Activated CD4-positive, alpha-beta T cell treated with anti-CD3 and anti-CD28 coated beads, Interleukin-2, amount 50 U/mL, for 24 hours (primary cell): ENCODE measurements at regions not wholly inside any gene's neighbourhood (a gene's known extent, or its start where the extent isn't known, plus 50 kb on each side); places are given as distances from the start of the nearest gene placed in this dataset.
"Not testable (repeated sequence)": the region's sequence is repeated elsewhere in the genome, so short reads cannot be mapped to it uniquely, and the experiment has no call there.

ENCODE experiments used
- DNase-seq, 2 donors: peaks; one replicate each; pipeline ENCODE4 v3.0.0-alpha.2; 2020; ENCODE audit warnings: low read depth in 1 of 2, low spot score in 1 of 2

DNA sequence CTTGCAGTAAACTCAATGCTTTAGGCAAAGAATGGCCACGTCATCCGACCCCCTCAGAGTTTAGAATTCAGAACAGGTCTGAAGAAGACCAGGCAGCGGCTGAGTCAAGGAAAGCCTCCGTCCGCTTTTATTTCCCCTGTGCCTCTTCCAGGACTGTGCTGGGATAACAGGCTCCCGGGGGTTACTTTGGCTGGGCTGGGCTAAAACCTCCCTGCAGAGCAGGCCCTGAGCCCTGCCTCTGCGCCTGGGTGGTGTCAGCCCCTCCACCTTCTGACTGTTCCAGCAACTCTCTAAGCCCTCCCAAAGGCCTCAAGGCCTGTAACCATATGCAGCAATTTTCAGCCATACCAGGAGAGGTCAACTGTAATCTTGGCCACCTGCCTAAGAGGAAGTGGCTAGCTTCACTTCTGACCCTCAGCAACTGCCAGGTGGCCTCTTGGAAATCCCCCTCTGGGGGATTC lies 166.5 kb downstream of the RPIA start:
- no peak for DNase-seq

DNA sequence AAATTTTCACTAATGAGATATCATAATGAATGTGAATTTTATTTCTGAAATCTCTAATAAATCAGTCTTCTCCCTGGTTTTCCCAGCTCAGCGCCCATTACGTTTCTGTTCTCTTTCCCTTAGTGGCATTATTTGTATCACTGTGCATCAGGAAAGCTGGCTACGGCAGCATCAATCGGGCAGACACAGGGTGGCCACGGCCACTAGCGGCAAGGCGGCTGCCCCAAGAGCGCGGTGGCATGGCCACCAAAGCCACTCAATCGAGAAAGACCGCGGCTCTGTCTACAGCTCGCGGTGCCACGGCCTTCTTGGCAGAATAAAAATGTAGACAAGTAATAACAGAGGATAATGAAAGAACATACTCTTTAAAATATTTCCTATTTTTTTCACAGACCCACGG lies 168.0 kb downstream of the RPIA start:
- no peak for DNase-seq

DNA sequence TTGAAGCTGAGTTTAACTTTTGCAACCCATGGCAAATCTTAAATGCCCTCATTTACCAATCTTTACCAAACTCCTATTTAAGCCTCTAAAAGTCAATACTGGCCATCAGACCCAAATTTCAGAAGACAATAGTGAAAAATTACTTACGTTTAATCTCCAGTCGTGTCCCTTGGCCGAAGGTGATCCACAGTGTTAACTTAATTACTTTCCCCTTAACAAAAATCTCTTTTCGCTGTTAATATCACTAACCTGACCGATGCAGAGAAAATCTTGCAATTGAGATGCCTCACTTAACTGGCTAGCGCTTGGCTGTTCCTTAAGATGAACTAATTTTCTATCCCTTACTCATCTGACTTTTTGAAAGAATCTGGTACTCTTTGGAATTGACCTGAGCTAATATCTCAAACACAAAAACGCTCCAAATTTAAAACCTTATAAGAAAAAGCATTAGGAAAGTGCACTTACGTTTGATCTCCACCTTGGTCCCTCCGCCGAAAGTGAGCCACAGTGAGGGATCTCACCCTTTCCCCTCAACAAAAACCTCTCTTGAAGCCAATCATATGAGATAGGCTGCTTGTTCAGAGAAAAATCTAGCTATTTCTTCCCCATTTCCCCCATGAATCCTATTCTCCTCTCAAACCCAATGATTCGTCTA lies 169.1 kb downstream of the RPIA start:
- DNase-seq: no peak

DNA sequence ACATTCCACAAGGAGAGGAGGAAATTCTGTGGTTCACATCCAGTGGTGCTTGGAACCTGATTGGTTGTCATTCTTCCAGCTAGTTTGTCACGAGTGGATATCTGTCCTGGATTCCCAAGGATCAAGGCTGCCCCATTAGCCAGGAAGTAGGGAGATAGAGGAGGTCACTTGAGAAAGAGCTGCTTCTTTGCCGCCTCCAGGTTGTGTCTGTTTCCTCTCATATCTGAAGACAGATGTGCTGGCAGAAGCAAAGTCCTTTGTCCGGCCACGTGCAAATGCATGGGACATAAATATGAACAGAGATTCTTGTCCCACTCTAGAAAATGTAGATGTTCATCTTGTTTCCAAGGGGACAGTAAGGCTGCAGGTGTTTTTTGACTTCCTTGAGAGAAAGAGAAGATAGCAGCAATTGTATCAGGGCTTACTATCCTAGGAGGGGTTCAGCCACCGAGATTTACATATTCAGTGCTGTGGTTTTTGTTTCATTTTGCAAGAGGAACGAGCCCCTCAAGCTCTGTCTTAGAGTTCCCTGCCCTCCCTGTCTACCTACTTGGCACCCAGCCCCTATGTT lies 174.4 kb downstream of the RPIA start:
- no peak for DNase-seq

DNA sequence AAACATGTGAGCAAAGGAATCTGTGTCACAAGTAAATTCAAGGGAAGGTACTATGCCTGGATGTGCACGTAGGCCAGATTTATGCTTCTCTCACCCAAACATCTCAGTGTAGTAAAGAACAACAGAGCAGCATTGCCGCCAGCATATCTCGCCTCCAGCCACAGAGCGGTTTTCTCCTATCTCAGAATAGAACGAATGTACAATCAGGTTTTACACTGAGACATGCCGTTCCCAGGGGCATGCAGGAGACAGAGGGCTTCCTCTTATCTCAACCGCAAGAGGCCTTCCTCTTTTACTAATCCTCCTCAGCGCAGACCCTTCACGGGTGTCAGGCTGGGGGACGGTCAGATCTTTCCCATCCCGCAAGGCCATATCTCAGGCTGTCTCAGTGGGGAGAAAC lies 175.3 kb downstream of the RPIA start:
- DNase-seq: no peak

DNA sequence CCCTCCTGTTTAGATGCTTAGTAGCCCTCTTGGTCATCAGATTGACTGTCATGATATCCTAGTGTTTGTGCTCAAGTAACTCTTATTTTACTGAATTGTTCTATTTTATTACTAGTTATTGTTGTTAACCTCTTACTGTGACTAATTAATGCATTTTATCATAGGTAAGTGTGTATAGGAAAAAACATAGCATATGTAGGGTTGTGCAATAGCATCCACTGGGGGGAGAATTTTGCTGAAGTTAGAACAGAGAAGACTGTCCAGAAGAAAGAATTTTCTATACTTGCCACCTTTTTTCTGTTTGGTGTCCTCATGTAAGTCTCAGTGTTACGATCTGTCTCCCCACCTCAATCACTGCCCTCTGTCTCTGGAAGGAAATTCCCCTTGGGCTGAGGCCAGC lies 177.4 kb downstream of the RPIA start:
- DNase-seq: no peak

DNA sequence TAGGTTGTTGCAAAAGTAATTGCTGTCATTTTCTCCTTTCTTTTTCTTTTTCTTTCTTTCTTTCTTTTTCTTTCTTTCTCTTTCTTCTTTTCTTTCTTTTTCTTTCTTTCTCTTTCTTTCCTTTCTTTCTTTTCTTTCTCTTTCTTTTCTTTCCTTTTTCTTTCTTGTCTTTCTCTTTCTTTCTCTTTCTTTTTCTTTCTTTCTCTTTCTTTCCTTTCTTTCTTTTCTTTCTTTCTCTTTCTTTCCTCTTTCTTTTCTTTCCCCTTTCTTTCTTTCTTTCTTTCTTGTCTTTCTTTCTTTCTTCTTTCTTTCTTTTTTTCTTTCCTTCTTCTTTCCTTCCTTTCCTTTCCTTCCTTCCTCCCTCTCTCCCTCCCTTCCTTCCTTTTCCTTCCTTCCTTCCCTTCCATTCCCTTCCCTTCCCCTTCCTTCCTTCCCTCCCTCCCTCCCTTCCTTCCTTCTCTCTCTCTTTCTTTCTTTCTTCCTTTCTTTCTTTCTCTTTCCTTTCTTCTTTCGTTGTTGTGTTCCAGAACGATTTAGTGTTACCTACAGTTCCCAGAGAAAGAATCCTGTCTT lies 178.9 kb downstream of the RPIA start:
- DNase-seq: no peak

DNA sequence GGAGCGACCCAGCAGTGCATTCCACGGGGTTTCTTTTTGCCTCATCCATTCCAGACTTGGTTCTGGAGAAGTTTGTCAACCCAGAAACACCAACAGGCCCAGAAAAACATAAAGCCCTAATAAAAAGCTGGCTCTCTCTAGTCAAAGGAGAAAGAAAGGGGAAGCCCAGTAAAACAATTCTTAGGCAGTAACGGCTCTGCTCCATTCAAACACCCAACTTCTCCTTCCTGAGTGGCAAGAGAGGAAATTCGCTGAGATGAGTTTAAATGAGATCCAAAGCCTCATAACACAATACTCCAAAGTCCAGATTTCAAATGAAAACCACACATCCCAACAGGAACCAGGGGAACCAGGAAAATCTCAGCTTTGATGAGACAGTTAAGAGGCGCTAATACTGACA lies 179.9 kb downstream of the RPIA start:
- DNase-seq: no peak

DNA sequence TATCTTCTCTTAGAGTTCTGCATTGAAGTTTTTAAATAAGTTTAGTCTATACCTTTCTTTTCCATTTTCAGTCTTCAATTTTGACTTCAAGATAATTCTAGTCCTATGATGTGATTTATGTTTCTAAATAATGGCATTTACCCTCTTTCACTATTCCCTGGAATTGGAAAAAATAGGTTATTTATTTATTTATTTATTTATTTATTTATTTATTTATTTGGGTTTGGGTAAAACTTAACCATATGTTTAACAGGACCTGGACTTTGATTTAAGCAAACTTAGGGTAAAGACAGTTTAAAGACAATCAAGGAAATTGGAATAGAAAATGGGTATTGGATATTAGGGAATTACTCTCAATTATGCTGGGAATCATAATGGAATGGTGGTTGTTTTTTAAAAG lies 182.1 kb downstream of the RPIA start:
- DNase-seq: no peak

DNA sequence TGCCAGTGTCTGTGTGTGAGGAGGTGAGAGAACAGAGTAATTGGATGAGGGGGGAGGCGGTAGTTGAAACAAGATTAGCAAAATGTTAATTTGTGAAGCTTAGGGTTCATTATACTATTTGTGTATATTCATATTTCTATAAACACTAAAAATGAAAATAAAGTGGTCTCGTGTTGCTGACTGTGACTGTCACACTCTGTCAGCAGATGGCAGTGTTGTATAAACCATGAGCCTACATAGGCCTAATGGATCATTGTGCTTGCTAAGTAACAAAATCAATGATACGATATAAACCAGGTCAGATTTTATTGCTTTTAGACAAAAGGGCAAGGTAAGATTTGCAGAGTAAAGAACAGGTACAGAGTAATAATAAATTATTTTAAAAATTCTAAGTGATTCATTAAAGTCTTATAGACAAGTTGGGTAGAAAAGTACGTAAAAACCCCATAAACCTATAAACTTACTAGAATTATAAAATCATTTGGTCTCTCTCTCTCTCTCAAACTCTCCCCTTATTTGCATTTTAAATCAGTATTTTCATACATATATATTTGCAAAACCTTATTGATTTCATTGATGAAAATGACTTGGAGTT lies 182.7 kb downstream of the RPIA start:
- DNase-seq: peak in 1 of 2 donors; percentile 47

DNA sequence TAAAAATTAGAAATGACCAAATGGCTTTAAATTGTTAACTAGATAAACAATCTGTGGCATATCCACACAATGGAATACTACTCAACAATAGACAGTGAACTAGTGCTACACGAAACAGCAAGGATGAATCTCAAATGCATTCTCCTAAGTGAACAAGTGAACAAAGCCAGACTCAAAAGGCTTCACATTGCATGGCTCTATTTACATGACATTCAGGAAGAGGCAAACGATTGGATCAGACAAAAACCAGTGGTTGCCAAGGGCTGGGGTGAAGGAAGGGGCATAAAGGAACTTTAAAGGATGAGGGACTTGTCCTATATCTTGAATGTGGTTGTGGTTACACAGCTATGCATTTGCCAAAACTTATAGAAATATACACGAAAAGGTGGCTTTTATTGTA lies 184.3 kb downstream of the RPIA start:
- no peak for DNase-seq

DNA sequence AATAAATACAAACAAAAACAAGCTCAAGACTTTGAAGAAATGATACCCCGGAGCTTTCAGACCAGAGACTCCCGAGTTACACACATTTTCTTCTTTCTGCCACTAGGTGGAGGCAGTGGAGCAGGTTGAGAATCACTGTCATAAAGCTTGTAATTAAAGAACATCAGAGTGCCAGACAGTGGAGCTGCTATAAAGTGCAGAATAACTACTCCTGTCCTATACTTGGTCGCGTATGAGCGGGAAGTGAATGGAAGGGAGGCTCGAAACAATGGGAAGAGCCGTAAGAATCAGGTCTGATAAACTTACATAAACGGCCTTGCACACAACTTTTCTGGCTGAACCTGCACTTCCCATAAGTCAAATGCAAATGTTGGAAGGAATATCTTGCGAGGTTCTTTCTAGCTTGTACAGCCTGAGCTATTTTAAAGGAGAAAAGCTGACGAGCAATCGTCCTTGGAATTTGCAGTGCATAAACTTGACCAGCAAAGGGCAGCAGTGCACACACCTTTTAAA lies 189.0 kb downstream of the RPIA start:
- peak in 1 of 2 donors; percentile 21 for DNase-seq

DNA sequence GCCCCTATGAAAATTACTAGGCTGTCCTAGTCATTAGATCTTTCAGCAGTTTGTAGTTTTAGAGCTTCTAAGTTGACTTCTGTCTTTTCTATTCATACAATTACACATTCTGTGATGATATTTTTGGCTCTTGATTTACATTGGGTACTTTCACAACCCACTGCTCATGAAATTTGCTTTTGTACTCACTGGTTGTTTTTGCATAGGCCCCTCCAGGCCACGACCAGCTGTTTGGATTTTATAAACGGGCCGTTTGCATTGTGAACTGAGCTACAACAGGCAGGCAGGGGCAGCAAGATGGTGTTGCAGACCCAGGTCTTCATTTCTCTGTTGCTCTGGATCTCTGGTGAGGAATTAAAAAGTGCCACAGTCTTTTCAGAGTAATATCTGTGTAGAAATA lies 193.8 kb downstream of the RPIA start:
- no peak for DNase-seq

DNA sequence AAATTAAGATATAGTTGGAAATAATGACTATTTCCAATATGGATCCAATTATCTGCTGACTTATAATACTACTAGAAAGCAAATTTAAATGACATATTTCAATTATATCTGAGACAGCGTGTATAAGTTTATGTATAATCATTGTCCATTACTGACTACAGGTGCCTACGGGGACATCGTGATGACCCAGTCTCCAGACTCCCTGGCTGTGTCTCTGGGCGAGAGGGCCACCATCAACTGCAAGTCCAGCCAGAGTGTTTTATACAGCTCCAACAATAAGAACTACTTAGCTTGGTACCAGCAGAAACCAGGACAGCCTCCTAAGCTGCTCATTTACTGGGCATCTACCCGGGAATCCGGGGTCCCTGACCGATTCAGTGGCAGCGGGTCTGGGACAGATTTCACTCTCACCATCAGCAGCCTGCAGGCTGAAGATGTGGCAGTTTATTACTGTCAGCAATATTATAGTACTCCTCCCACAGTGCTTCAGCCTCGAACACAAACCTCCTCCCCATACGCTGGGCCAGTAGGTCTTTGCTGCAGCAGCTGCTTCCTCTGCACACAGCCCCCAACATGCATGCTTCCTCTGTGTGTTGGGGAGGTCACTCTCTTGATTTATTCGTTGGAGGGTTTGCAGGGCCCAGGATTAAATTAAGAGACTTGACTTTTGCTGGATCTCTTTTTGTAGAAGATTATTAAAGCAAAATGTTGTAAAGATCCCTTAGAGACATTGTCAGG lies 194.4 kb downstream of the RPIA start:
- DNase-seq: no peak

DNA sequence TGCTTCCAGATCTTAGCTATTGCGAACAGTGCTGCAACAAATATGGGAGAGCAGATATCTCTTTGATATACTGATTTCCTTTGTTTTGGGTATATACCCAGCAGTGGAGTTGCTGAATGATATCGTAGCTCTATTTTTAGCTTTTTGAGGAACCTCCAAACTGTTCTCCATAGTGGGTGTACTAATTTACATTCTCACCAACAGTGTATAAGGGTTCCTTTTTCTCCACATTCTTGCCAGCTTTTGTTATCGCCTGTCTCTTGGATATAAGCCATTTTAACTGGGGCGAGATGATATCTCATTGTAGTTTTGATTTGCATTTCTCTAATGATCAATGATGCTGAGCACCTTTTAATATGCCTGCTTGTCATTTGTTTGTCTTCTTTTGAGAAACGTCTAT lies 196.0 kb downstream of the RPIA start:
- DNase-seq: not testable (repeated sequence)

DNA sequence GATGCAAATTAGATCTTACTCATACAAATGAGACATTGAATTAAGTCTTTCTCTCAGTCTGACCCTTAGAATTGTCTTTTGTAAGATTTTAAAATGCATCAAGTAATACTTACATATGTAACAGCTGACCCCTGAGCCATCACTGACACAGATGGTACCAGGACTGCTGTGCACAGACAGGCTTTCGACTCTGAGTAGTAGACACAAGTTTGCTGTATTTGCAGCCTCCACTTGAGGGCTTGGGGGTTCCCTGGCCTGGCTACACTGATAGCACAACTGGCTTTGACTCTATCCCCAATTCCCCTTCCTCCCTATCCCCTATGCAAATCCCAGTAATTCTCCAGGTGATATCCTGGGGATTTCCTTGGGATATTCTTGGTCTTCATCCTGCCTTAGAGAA lies 200.7 kb downstream of the RPIA start:
- DNase-seq: no peak

DNA sequence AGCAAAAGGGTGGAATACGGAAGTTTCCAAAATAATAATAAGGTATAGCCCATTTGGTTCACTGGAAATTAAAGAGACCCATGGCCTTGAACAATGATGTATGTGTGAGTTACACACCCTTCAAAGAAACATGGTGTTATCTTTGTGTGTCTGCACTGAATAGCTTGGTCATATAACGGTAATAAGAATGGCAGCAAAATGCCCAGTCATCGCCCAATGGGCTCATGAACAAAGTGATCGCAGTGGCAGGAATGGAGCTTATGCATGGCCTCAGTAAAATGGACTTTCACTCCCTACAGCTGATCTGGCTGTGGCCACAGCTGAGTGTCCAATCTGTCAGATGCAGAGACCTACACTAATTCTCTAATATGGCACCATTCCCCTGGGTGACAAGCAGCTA lies 201.3 kb downstream of the RPIA start:
- DNase-seq: no peak

DNA sequence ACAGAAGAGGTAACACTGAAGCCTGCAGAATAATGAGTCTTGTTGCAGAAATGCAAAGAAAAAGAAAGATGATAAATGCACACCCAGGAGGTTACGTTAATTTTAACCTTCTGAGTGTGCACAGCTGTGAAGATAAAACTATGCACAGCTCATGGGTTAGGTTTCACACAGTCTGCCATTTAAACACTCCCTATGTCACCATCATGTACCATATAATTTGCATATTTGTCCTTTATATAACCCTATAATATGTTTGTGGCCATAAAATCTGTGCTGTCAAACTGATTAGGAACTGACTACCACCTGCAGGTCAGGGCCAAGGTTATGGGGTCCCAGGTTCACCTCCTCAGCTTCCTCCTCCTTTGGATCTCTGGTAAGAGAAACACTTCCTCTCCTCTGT lies 205.5 kb downstream of the RPIA start:
- no peak for DNase-seq

DNA sequence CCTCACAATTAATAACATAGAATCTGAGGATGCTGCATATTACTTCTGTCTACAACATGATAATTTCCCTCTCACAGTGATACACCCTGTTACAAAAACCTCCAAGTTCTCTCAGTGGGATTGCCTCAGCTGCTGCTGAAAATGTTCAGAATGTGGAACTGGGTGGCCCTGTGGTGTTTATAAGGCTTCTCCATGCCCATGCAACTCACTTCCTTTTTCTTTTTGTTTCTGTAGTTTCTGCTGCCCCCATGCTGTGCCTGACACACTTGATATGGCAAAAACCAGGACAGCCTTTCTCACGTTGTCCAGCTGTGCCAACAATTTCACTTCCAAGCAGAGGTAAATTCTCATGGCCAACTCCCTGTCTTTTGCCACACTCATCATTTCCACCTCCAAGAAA lies 206.2 kb downstream of the RPIA start:
- no peak for DNase-seq

DNA sequence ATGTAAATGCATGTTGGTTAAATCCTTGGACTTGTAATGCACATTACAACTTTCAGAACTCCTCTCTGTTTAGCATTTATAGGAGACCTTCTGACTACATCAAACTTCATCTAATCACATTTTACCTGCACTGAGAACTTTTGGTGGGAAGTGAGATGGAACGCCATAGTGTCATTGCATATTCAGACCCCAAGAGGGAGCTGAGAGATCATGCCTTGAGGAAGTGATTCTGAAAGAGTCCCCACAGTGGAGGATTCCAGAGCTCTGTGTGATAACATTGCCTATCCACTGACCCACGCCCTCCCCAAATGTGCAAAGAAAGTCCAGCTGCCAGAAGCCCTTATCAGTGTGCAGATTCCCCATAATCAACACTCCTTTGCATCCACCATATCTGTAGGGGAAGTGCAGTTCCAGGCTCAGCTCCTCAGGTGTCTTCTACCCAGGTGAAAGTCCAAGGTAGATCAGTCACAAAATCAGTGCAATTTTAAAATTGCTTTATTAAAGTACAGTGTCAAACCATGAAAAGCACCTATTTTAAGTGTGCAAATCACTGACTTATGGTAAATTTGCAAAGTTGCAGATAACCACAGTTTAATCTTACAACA lies 212.4 kb downstream of the RPIA start:
- no peak for DNase-seq

DNA sequence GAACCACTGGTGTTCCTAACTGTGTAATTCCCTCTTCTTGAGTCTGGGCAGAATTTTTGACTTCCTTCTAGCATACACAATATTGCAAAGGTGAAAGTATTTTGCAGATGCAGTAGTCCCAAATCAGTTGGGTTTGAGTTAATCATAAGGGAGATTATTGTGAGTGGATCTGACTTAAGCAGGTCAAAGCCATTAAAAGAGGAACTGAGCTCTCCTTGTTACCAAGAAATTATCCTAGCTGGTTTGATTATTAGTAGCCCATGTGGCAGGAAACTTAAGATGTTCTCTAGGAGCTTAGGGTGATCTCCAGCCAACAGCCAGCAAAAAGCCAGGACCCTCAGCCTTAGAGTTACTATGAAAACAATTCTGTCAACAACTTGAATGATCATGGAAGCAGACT lies 221.8 kb downstream of the RPIA start:
- no peak for DNase-seq
